Right cardiac atrium (tissue), 5 donors: ENCODE measurements at regions not wholly inside any gene's neighbourhood (a gene's known extent, or its start where the extent isn't known, plus 50 kb on each side); places are given as distances from the start of the nearest gene placed in this dataset.
A peak's percentile ranks its signal among the peaks of the same experiment; 100 is the strongest.

Source experiments
- ATAC-seq, 2 donors: fragments of 200-7000 bp; cut with Tn5 transposase; one replicate each; pipeline versions ENCODE4 v1.8.0 to v1.9.1; 2020; ENCODE audit warnings: moderate library complexity in 2 of 2, mild to moderate bottlenecking in 1 of 2
- DNase-seq, 3 donors: peaks; one replicate each; pipeline ENCODE4 v3.0.0-alpha.2; 2020
- H3K27ac ChIP-seq: one replicate; pipeline ENCODE4 v1.5.1; 2013; ENCODE audit warnings: mild to moderate bottlenecking, low read length, control low read depth, moderate library complexity
- H3K27me3 ChIP-seq: one replicate; pipeline ENCODE4 v1.6.1; 2013; ENCODE audit not compliant: control insufficient read depth, insufficient read depth
- H3K4me1 ChIP-seq: one replicate; pipeline ENCODE4 v1.6.1; 2013; ENCODE audit warnings: low read length; ENCODE audit not compliant: control insufficient read depth, insufficient read depth
- H3K4me3 ChIP-seq: one replicate; pipeline ENCODE4 v1.5.1; 2013; ENCODE audit warnings: low read length, control low read depth
- H3K9me3 ChIP-seq: one replicate; pipeline ENCODE4 v1.6.1; 2013; ENCODE audit warnings: low read length; ENCODE audit not compliant: control insufficient read depth
- WGBS: extraction: QIAGEN DNeasy Blood & Tissue Kit; methylation state at CpG from one replicate; pipeline ENCODE4 v1.1.7; 2013; 5-methylcytosine and 5-hydroxymethylcytosine counted together
- intact Hi-C, 4 donors: fragments of 100-400 bp; cut with DNase I; formaldehyde crosslinking; loops; one replicate each; pipeline versions ENCODE4 v1.11.0 to v1.14.0; 2022 to 2023
- donor health status: healthy with polysubstance abuse.
- donor health status: DM: no; HTN: yes; CAD: no.
- donor health status: DM: no; HTN: no; CAD: no.
- donor health status: DM: no; HTN: yes; CAD: no; lungs with severe emphysema.
- donor health status: DM: yes; HTN: yes; CAD: no.

- no peaks in the 10 kb centered on the region for H3K4me1 ChIP-seq
- intact Hi-C loops, result no loop called here
- no peak overlapping the region for H3K27ac ChIP-seq
- H3K4me3 ChIP-seq, result no peak overlapping the region
- ATAC-seq, result no peak
- no peaks in the 10 kb centered on the region for H3K9me3 ChIP-seq
- no peaks in the 10 kb centered on the region for H3K27me3 ChIP-seq
- DNase-seq, result no peak
Observed at GRCh38 chr2:225140723-225141122, 98.5 kb upstream of the DOCK10 start.

- H3K27ac ChIP-seq, result no peak overlapping the region
- no peaks in the 10 kb centered on the region for H3K9me3 ChIP-seq
- 61% methylated on average over 2 of the region's 2 CpGs for WGBS
- ATAC-seq (no peak), DNase-seq (no peak)
- H3K4me1 ChIP-seq, result no peaks in the 10 kb centered on the region
- H3K27me3 ChIP-seq, result no peaks in the 10 kb centered on the region
- intact Hi-C loops, result no loop called here
- H3K4me3 ChIP-seq, result no peak overlapping the region
Observed at GRCh38 chr2:225137971-225138370, 95.7 kb upstream of the DOCK10 start.

- H3K27ac ChIP-seq, result no peak overlapping the region
- ATAC-seq (no peak), DNase-seq (no peak)
- H3K27me3 ChIP-seq, result no peaks in the 10 kb centered on the region
- H3K4me3 ChIP-seq, result no peak overlapping the region
- H3K9me3 ChIP-seq, result no peaks in the 10 kb centered on the region
- intact Hi-C loops, result no loop called here
- WGBS, result 86% methylated on average over 1 of the region's 1 CpG
- no peaks in the 10 kb centered on the region for H3K4me1 ChIP-seq
Observed at GRCh38 chr2:225136552-225136951, 94.3 kb upstream of the DOCK10 start.

- no peaks in the 10 kb centered on the region for H3K27me3 ChIP-seq
- ATAC-seq, result no peak
- 86% methylated on average over 4 of the region's 4 CpGs for WGBS
Observed at GRCh38 chr2:225131898-225132297, 89.6 kb upstream of the DOCK10 start.

GRCh38 chr2:225130093-225130492 lies 87.8 kb upstream of the DOCK10 start:
- Histone ChIP-seq H3K27ac (no peak overlapping the region), H3K4me3 (no peak overlapping the region), H3K4me1 (no peaks in the 10 kb centered on the region), H3K9me3 (no peaks in the 10 kb centered on the region), H3K27me3 (no peaks in the 10 kb centered on the region)
- ATAC-seq (no peak), DNase-seq (no peak)
- intact Hi-C loops, result no loop called here

More at GRCh38 chr2:225131898-225132297, 89.6 kb upstream of the DOCK10 start:
- DNase-seq, result no peak
- Histone ChIP-seq H3K4me3 (no peak overlapping the region), H3K27ac (no peak overlapping the region), H3K4me1 (no peaks in the 10 kb centered on the region), H3K9me3 (no peaks in the 10 kb centered on the region)
- intact Hi-C loops, result no loop called here

- no peak for DNase-seq
- no peaks in the 10 kb centered on the region for H3K27me3 ChIP-seq
- 78% methylated on average over 7 of the region's 7 CpGs for WGBS
- ATAC-seq, result no peak
- no peak overlapping the region for H3K27ac ChIP-seq
- intact Hi-C loops, result loop anchor here in 1 of 4 donors (5.0 kb wide), 1 partner anchor 533 kb away; no protein-coding TSS in a partner anchor
- no peaks in the 10 kb centered on the region for H3K9me3 ChIP-seq
- no peak overlapping the region for H3K4me3 ChIP-seq
- no peaks in the 10 kb centered on the region for H3K4me1 ChIP-seq
Observed at GRCh38 chr2:225124311-225125017, 82.2 kb upstream of the DOCK10 start.

- WGBS, result 73% methylated on average over 15 of the region's 15 CpGs
- Histone ChIP-seq H3K27me3 (no peaks in the 10 kb centered on the region), H3K4me1 (no peaks in the 10 kb centered on the region), H3K27ac (no peak overlapping the region), H3K4me3 (no peak overlapping the region), H3K9me3 (no peaks in the 10 kb centered on the region)
- intact Hi-C loops, result loop anchor here in 1 of 4 donors (5.0 kb wide), 1 partner anchor 534 kb away; no protein-coding TSS in a partner anchor
- DNase-seq (no peak), ATAC-seq (no peak)
Observed at GRCh38 chr2:225122583-225123486, 80.6 kb upstream of the DOCK10 start.

GRCh38 chr2:225122007-225122406 lies 79.7 kb upstream of the DOCK10 start:
- ATAC-seq (no peak), DNase-seq (no peak)
- H3K27ac ChIP-seq, result no peak overlapping the region
- intact Hi-C loops, result loop anchor here in 1 of 4 donors (5.0 kb wide), 1 partner anchor 535 kb away; no protein-coding TSS in a partner anchor
- H3K4me1 ChIP-seq, result no peaks in the 10 kb centered on the region
- WGBS, result 84% methylated on average over 8 of the region's 8 CpGs
- no peaks in the 10 kb centered on the region for H3K9me3 ChIP-seq
- H3K27me3 ChIP-seq, result no peaks in the 10 kb centered on the region
- no peak overlapping the region for H3K4me3 ChIP-seq

GRCh38 chr2:225120186-225120585 lies 77.9 kb upstream of the DOCK10 start:
- Histone ChIP-seq H3K4me1 (no peaks in the 10 kb centered on the region), H3K9me3 (no peaks in the 10 kb centered on the region), H3K27ac (no peak overlapping the region), H3K27me3 (no peaks in the 10 kb centered on the region), H3K4me3 (no peak overlapping the region)
- intact Hi-C loops, result loop anchor here in 1 of 4 donors (5.0 kb wide), 1 partner anchor 537 kb away; no protein-coding TSS in a partner anchor
- no peak for ATAC-seq
- WGBS, result 37% methylated on average over 1 of the region's 1 CpG
- no peak for DNase-seq

GRCh38 chr2:225117051-225117716 lies 74.9 kb upstream of the DOCK10 start:
- Histone ChIP-seq H3K9me3 (no peaks in the 10 kb centered on the region), H3K27me3 (no peaks in the 10 kb centered on the region), H3K4me3 (no peak overlapping the region), H3K4me1 (no peaks in the 10 kb centered on the region), H3K27ac (no peak overlapping the region)
- ATAC-seq, result peak in 1 of 2 donors; percentile 45
- intact Hi-C loops, result no loop called here
- WGBS, result 59% methylated on average over 2 of the region's 2 CpGs
- DNase-seq, result no peak
